ENCODE measurements at regions not wholly inside any gene's neighbourhood (a gene's known extent, or its start where the extent isn't known, plus 50 kb on each side); places are given as distances from the start of the nearest gene placed in this dataset.
A peak's percentile ranks its signal among the peaks of the same experiment; 100 is the strongest.

DNA sequence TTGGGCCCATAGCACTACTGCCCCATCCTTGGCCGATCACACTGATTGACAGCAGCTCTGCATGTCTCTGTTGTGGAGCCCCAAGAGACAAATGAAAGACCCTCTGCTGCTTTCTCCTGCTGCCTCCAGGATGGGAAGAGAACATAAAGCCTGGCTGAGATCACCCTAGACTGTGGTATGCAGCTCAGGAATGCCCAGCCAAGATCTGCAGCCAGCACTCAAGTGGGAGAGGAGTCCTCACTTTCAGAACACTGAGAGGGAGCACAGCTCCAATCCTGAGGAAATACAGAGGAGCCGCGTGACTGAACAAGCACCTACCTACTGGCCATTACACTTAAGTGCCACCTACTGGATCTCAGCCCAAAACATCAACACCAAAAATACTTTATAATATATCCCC, 203.0 kb downstream of the POSTN start:
- TF ChIP-seq, protein P1, sequence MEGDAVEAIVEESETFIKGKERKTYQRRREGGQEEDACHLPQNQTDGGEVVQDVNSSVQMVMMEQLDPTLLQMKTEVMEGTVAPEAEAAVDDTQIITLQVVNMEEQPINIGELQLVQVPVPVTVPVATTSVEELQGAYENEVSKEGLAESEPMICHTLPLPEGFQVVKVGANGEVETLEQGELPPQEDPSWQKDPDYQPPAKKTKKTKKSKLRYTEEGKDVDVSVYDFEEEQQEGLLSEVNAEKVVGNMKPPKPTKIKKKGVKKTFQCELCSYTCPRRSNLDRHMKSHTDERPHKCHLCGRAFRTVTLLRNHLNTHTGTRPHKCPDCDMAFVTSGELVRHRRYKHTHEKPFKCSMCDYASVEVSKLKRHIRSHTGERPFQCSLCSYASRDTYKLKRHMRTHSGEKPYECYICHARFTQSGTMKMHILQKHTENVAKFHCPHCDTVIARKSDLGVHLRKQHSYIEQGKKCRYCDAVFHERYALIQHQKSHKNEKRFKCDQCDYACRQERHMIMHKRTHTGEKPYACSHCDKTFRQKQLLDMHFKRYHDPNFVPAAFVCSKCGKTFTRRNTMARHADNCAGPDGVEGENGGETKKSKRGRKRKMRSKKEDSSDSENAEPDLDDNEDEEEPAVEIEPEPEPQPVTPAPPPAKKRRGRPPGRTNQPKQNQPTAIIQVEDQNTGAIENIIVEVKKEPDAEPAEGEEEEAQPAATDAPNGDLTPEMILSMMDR (IDR thresholded peaks at IDR 0.05; ENCODE audit: control insufficient read depth, insufficient read depth, low read depth, low read length, missing control alignments) = no peak
- H3K4me3 ChIP-seq (ENCODE audit: control insufficient read depth, low read depth, low read length) = no peak overlapping the region
- DNase-seq (ENCODE audit: low read depth) = no peak

DNA sequence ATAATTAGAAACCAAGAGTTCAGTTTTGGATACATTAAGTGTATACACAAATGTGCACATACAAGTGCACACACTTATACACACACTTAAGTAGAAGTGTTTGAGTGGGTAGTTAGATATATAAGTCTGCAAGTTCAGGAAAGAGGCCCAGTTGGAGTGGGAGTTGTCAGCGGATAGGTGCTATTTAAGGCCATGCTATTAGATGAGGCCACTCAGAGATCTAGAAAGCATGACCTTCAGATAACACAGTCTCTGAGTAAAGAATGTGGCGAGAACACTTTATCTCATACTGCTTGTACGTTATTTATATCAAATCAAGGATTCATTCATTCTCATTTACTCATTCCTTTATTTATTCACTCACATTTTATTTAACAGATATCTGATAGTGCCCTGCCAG, 206.2 kb downstream of the POSTN start:
- TF ChIP-seq, protein P1 (IDR thresholded peaks at IDR 0.05; ENCODE audit: control insufficient read depth, insufficient read depth, low read depth, low read length, missing control alignments) = no peak
- no peak overlapping the region for H3K4me3 ChIP-seq (ENCODE audit: control insufficient read depth, low read depth, low read length)
- no peak for DNase-seq (ENCODE audit: low read depth)

DNA sequence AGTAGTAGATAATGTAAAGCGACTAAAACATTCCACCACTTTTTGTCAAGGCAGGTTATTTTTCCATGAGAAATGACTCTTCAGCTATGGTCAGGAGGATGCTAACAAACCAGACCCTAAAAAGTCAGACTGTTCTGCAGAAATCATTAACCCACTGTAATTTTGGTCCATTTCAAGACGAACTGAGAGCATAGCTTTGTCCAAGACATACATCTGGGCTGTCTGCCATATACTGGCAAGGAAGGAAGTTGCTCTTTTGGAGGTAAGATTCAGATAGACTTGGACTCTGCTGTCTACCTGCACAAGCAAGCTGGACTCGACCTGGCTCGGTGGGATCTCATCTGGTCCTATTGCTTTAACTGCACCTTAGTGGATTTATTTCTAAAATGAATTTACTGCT, 207.8 kb downstream of the POSTN start:
- TF ChIP-seq, protein P1 (IDR thresholded peaks at IDR 0.05; ENCODE audit: control insufficient read depth, insufficient read depth, low read depth, low read length, missing control alignments) = no peak
- no peak for DNase-seq (ENCODE audit: low read depth)
- no peak overlapping the region for H3K4me3 ChIP-seq (ENCODE audit: control insufficient read depth, low read depth, low read length)

DNA sequence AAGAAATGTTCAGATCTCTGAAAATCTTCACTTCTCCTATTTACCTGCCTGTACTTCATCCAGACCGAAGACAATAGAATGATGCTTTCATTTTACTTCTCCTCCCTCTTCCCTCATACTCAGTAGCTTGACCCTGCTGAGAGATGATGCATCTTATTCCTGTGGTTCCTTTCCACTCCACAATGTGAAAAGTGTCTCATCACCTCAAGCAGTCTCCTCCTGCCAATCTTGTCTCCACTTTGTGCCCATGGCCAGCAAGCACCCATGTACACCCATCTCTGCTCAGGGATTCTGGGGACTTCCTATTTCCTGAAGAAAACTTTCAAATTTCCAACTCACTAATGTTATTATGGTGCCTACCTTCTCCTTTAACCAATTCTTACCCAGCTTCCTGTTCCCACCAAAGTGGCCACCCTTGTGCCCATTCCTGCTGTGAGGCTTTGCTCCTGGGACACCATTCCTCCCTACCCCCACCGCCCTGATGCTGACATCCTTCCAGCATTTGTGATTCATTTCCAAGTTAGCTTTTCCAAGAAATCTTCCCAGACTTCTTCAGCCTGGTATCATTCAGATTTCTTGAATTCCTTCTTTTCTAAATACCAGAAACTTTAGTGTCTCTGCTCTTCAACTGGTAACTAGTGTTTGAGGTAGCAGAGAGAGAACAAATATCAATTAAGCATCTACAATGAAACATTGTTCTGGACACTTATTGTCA, 212.5 kb downstream of the POSTN start:
- H3K4me3 ChIP-seq (ENCODE audit: control insufficient read depth, low read depth, low read length) = no peak overlapping the region
- peak; percentile 16 for DNase-seq (ENCODE audit: low read depth)
- TF ChIP-seq, protein P1 (IDR thresholded peaks at IDR 0.05; ENCODE audit: control insufficient read depth, insufficient read depth, low read depth, low read length, missing control alignments) = no peak

DNA sequence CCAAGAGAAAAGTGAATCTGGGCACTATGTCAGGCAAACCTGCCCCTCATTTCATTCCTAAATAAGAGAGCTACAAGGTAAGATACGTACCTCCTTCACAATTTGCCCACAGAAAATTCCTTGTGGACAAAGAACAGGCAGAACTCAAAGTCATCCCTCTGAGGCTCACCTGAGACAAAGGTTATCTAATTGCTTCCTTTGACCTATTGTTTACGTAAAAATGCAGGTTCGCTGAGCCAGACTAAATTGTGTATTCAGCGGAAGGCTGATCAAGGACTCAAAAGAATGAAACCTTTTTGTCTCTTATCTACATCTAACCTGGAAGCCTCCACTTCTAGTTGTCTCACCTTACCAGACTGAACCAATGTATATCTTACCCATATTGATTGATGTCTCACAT, 213.3 kb downstream of the POSTN start:
- TF ChIP-seq, protein P1 (IDR thresholded peaks at IDR 0.05; ENCODE audit: control insufficient read depth, insufficient read depth, low read depth, low read length, missing control alignments) = no peak
- no peak for DNase-seq (ENCODE audit: low read depth)
- H3K4me3 ChIP-seq (ENCODE audit: control insufficient read depth, low read depth, low read length) = no peak overlapping the region

DNA sequence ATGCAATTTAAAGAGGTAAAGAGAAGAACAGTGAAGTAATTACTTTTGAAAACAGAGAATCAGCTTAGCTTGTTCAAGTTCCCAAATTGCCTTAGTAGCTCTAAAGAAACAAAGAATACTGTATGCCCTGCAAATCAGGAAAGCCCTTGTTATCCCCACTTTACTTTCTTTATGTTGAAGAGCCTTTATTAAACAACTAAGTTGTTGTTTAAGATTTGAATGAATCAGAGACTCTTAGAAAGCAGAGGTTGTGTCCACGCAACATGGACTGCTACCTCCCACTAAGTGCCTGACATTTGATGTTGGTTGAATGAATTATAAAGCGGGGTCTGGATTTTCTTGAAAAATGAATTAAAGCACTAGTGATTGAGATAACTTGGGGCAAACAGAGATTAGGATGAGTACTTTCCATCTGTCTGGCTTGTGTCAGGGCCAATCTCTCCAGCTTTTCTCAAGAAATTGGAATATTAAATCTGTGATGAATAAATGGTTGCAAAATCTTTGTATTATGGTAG, 214.7 kb downstream of the POSTN start:
- no peak for DNase-seq (ENCODE audit: low read depth)

More for the DNA sequence above, 214.7 kb downstream of the POSTN start:
- TF ChIP-seq, protein P1 (IDR thresholded peaks at IDR 0.05; ENCODE audit: control insufficient read depth, insufficient read depth, low read depth, low read length, missing control alignments) = no peak
- H3K4me3 ChIP-seq (ENCODE audit: control insufficient read depth, low read depth, low read length) = no peak overlapping the region

Data from AG09309 (cell line).